Kidney glomerular epithelial cell (primary cell): ENCODE measurements at regions not wholly inside any gene's neighbourhood (a gene's known extent, or its start where the extent isn't known, plus 50 kb on each side); places are given as distances from the start of the nearest gene placed in this dataset.

Experiments used
- DNase-seq: peaks from one replicate; lab custom pipeline; 2025; lab: John Stamatoyannopoulos, UW

GRCh38 chr6:113147544-113147943 is 709.6 kb upstream of the MARCKS start:
- DNase-seq, result no peak

GRCh38 chr6:113148566-113148965 is 708.6 kb upstream of the MARCKS start:
- no peak for DNase-seq

GRCh38 chr6:113149511-113149910 is 707.6 kb upstream of the MARCKS start:
- no peak for DNase-seq

DNA sequence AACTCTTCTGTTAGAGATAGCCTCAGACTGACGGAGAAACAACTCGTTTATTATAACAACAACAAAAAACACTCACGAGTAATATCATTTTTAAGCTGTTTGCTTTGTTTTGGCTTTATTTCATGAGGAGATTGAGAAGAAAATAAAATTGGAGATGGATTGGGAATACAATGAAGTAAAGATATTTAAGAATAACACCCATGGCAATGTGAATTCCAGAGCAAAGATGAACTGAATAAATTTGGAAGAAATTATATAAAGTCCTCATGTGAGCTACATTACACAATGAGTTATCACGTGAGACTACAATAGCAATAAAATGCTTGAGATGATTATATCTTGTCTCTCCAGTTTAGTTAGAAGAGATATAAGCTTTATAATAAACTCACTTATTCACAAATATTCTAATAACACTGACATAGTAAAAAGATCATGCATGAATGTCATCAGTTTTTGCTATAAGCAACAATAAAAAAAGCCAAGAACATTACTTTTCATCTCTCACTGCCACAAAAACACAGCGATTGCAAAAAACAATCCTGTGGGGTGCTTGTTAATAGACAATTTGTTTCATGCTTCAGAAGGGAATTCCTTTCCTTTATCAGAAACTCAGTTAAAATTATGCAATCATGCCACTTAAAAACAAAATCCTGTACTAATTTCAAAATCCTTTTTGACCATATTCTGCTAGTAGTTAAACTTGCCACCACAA is 696.7 kb upstream of the MARCKS start:
- DNase-seq, result no peak

DNA sequence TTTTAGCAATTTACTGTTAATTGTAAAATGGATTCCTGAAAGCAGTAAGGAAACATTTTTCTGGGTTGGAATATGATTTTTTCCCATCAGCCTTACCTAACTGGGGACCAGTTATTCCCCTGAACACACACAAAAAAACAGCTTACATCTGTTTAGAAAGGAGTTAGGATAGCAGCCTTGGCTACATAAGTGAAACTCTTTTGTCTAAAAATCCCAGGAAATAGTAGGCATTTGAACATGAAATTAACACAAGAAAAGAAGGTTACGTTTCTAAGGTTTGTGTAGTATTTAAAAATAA is 696.2 kb upstream of the MARCKS start:
- DNase-seq, result no peak

DNA sequence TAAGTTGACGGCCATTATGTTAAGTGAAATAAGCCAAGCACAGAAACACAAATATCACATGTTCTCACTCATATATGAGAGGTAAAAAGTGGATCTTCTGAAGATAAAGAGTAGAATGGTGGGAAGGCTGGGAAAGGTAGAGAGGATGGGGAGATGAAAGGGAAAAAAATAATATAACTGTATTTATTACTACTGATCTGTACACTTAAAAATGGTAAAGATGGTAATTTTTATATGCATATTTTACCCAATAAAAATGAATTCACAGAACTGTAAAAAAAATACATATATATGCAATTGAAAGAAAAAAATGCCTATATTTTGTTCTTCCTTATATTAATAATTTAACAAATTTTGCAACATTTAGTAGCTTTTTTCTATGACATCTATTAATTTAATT is 694.4 kb upstream of the MARCKS start:
- DNase-seq, result no peak

DNA sequence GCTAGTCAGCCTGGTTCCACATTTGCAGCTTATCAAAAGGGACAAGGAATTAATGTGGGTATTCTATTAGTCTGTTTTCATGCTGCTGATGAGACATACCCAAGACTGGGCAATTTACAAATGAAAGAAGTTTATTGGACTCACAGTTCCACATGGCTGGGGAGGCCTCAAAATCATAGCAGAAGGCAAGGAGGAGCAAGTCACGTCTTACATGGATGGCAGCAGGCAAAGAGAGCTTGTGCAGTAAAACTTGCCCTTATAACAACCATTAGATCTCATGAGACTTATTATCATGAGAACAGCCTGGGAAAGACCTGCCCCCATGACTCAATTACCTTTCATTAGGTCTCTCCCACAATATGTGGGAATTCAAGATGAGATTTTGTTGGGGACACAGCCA is 689.1 kb upstream of the MARCKS start:
- no peak for DNase-seq

DNA sequence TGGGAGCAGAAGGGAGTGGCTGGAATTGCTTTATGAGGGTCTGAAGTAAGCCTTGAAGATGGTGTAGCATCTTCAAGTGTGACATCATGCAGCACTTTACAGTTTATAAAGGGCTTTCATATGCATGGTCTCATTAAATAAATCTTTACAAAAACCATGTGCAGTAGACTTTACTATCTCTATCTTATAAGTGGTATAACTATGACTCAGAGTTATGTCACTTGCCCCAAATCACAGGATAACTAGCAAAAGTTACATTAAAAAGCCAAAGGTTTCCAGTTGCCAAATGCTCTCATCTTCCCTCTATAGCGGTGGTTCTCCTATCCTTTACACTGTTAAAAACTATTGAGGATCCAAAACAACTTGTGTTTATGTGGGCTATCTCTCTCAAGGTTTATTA is 687.7 kb upstream of the MARCKS start:
- no peak for DNase-seq

- DNase-seq, result no peak
Measured at GRCh38 chr6:113170454-113170853, 686.7 kb upstream of the MARCKS start.

- no peak for DNase-seq
Measured at GRCh38 chr6:113171882-113172281, 685.3 kb upstream of the MARCKS start.

DNA sequence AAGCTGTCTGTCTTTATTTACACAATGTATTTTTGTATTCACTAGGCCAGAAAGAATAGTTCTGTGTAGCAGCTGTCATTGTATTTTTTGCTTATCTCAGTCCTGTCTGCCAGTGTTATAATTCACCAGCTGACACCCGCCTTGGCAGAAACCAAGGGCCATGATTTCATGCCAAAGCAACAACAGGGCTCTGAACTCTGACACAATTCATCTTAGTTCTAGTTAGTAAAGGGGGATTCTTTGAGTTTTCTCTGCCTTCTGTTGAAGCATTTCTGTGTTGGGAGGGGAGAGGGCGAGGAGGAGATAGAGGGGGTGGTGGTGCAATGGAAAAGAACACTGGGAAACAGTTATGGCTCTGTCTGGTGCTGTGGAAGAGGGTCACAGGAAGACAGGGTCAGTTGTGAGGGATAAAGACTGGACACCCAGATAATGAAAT is 684.6 kb upstream of the MARCKS start:
- peak; percentile 18 for DNase-seq

- DNase-seq, result no peak
Measured at GRCh38 chr6:113178349-113178748, 678.8 kb upstream of the MARCKS start.

- DNase-seq, result no peak
Measured at GRCh38 chr6:113181164-113181563, 676.0 kb upstream of the MARCKS start.

- DNase-seq, result peak; percentile 60
Measured at GRCh38 chr6:113182370-113183141, 674.6 kb upstream of the MARCKS start.

- peak; percentile 32 for DNase-seq
Measured at GRCh38 chr6:113184291-113184690, 672.9 kb upstream of the MARCKS start.

- no peak for DNase-seq
Measured at GRCh38 chr6:113184736-113185135, 672.4 kb upstream of the MARCKS start.

DNA sequence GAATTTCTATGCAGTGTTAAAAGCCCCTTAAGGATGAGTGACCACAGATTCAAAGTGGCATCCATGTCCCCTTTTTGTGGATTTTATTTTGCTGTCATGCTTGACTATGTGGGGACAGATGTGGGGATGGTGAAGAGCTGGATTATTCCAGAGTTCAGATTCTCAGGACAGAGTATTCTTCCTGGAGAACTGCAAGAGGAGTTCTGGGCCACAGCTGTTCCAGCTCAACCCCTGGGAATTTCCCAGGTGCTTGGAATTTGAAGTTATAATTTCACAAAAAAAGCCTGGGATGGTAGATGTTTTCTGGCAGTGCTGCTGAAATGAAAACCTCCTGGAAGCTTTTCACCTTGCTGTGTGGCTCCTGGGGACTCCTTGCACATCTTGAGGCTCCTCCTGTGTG is 671.8 kb upstream of the MARCKS start:
- DNase-seq, result no peak

- DNase-seq, result no peak
Measured at GRCh38 chr6:113187661-113188060, 669.5 kb upstream of the MARCKS start.

GRCh38 chr6:113188962-113189361 is 668.2 kb upstream of the MARCKS start:
- DNase-seq, result no peak

DNA sequence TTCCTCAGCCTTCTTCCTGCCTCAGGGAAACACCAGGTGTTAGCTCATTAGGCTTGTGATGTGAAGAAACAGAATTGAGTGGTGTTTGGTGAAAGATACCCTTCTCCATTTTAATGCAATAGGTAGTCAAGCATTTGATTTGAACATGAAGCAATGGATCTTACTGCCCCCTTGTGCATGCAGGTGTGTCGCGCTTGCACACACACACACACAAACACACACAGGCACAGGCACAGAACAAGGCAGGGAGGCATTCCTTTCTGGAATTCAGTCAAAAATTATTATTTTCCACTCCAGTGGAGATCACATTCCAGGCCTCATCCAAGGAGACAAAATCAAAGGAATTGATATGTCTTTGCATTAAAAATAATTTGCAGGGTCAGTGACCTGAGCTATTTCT is 667.0 kb upstream of the MARCKS start:
- no peak for DNase-seq

GRCh38 chr6:113194090-113194489 is 663.1 kb upstream of the MARCKS start:
- no peak for DNase-seq

DNA sequence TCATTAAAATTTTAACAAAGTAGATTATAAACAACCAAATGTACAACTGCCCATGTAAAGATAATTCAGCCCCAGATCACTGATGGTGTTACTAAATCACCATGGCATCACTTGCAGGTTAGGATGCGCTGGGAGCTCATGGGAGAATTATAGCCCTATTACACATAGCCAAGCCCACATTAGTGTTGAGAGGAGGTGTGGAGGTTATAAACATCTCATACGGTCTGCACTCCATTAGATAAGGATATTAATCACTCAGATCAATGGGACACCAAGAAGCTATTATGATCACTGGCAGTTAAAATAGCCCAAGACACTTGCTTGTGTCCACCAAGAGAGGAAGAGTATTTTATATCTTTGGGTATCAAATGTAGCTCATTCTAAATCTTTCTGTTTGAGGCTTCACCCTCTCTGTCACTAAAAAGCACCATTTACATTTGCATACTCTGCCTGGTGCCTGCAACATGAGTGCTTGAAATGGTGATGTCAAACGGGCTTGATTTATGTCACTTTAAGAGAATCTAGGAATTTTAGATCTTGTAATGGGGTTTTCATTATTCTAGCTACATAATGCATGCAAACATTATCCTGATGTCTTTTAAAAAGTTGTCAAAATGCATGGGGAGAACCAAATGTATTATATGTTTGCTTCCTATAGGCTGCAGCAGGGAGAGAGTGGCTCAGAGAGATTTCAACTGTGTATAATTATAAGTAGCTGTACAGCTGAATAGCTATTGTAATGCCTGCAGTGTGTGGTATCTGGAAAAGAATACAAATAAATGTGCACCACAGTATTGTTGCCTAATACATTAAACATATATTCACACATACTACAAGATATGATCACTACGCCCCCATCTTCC is 654.1 kb upstream of the MARCKS start:
- DNase-seq, result no peak

DNA sequence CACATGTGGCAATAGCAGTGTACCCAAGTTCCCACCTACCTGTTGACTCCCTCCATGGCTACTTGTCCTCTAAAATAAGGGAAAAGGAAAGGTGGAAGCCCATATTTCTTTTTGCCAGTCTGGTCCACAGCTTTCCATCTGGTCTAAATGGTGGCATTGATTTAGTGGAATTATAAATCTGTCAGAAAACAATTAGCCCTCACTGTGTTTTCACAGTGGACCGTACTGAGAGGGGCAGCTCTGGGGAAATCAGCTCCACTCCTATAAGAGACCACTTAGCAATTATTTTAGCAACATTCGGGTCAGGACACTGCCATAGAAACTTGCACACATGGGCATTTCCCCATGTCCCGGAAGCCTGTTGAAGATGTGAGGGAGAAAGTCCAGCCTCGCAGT is 653.4 kb upstream of the MARCKS start:
- no peak for DNase-seq
